SK-N-SH (cell line): ENCODE measurements at regions not wholly inside any gene's neighbourhood (a gene's known extent, or its start where the extent isn't known, plus 50 kb on each side); places are given as distances from the start of the nearest gene placed in this dataset.

Experiments
- CTCF ChIA-PET: fragments of 300-600, 350-600 bp; formaldehyde crosslinking; extraction: SDS; loops from one replicate; lab custom pipeline; 2021; lab: Yijun Ruan, JAX
- POLR2A ChIA-PET: fragments of 350-600 bp; sonication (Branson Sonifier 250); formaldehyde crosslinking; extraction: SDS; loops from one replicate; lab custom pipeline; 2020; ENCODE audit warnings: antibody characterized with exemption, inconsistent platforms; lab: Yijun Ruan, JAX
- DNase-seq: peaks from one replicate; pipeline ENCODE4 v3.0.0; 2012
- H2AFZ ChIP-seq: fragments of 200-600 bp; sonication (generic); 2 replicates; pipeline ENCODE4 v1.8.1; 2016; ENCODE audit warnings: antibody characterized with exemption, mild to moderate bottlenecking, low read depth
- H3F3A ChIP-seq: fragments of 200-600 bp; sonication (generic); replicated peaks from 2 replicates; pipeline ENCODE3; 2016; ENCODE audit warnings: antibody characterized with exemption, mild to moderate bottlenecking; ENCODE audit not compliant: insufficient read depth
- H3K27ac ChIP-seq, 2 experiments: fragments of 200-500 bp in 1 of 2; fragments of 200-600 bp in 1 of 2; sonication (Bioruptor generic) in 1 of 2; sonication (generic), shearing (Covaris generic) in 1 of 2; 2 replicates each; pipeline versions ENCODE4 v1.5.1 to v1.6.1; 2014 to 2016; ENCODE audit warnings: low read depth in 2 of 2, inconsistent platforms in 1 of 2, low read length in 1 of 2, mild to moderate bottlenecking in 1 of 2, mixed read lengths in 1 of 2
- H3K27me3 ChIP-seq: fragments of 200-600 bp; sonication (generic), shearing (Covaris generic); 2 replicates; pipeline ENCODE4 v1.6.1; 2016; ENCODE audit warnings: mixed run types; ENCODE audit not compliant: insufficient read depth
- H3K36me3 ChIP-seq, 2 experiments: fragments of 200-500 bp in 1 of 2; fragments of 200-600 bp in 1 of 2; sonication (Bioruptor generic) in 1 of 2; sonication (generic) in 1 of 2; replicated peaks in 1 of 2; 2 replicates each; pipeline versions ENCODE3 to v1.5.1; 2014 to 2016; ENCODE audit warnings: low read length in 1 of 2, mild to moderate bottlenecking in 1 of 2; ENCODE audit not compliant: insufficient read depth in 2 of 2, control insufficient read depth in 1 of 2
- H3K4me1 ChIP-seq, 2 experiments: fragments of 200-500 bp in 1 of 2; fragments of 200-600 bp in 1 of 2; sonication (Bioruptor generic) in 1 of 2; sonication (generic), shearing (Covaris generic) in 1 of 2; 2 replicates each; pipeline versions ENCODE4 v1.5.1 to v1.6.1; 2014 to 2016; ENCODE audit warnings: low read depth in 1 of 2, low read length in 1 of 2, mixed run types in 1 of 2; ENCODE audit not compliant: insufficient read depth in 2 of 2, control insufficient read depth in 1 of 2
- H3K4me2 ChIP-seq: fragments of 200-600 bp; sonication (generic), shearing (Covaris generic); 2 replicates; pipeline ENCODE4 v1.6.1; 2017; ENCODE audit warnings: mixed run types
- H3K4me3 ChIP-seq, 2 experiments: fragments of 200-500 bp in 1 of 2; fragments of 200-600 bp in 1 of 2; sonication (Bioruptor generic) in 1 of 2; sonication (generic), shearing (Covaris generic) in 1 of 2; 2 replicates each; pipeline versions ENCODE4 v1.5.1 to v1.8.1; 2014 to 2016; ENCODE audit warnings: low read depth in 2 of 2, inconsistent platforms in 1 of 2, low read length in 1 of 2, mild to moderate bottlenecking in 1 of 2, mixed read lengths in 1 of 2, moderate library complexity in 1 of 2
- H3K79me2 ChIP-seq: fragments of 200-600 bp; sonication (generic); 2 replicates; pipeline ENCODE4 v1.8.1; 2017; ENCODE audit warnings: mild to moderate bottlenecking; ENCODE audit not compliant: insufficient read depth
- H3K9ac ChIP-seq: fragments of 200-600 bp; sonication (generic); 2 replicates; pipeline ENCODE4 v1.6.1; 2017; ENCODE audit warnings: mixed run types
- H3K9me2 ChIP-seq: fragments of 200-600 bp; sonication (generic); 2 replicates; pipeline ENCODE4 v1.6.1; 2017; ENCODE audit warnings: mixed run types
- H3K9me3 ChIP-seq: fragments of 200-600 bp; sonication (generic); 2 replicates; pipeline ENCODE4 v1.6.1; 2017; ENCODE audit warnings: mixed run types, mild to moderate bottlenecking, moderate library complexity
- H4K20me1 ChIP-seq: fragments of 200-600 bp; sonication (generic); 2 replicates; pipeline ENCODE4 v1.6.1; 2017; ENCODE audit warnings: mild to moderate bottlenecking, mixed run types; ENCODE audit not compliant: insufficient read depth
- CHD2 ChIP-seq: fragments of 150-350 bp; IDR thresholded peaks from 2 replicates; pipeline ENCODE4 v1.6.1; 2018; ENCODE audit warnings: low read length; ENCODE audit not compliant: partially characterized antibody
- CTCF ChIP-seq: fragments of 200-600 bp; sonication (generic); IDR thresholded peaks from 2 replicates; pipeline ENCODE4 v1.6.1; 2017; ENCODE audit warnings: antibody characterized with exemption, mild to moderate bottlenecking, moderate library complexity
- EP300 ChIP-seq, 2 experiments: IDR thresholded peaks; 2 replicates each; pipeline versions ENCODE4 v1.4.0 to v1.6.1; 2012; ENCODE audit warnings: borderline replicate concordance in 1 of 2, low read depth in 1 of 2, low read length in 1 of 2
- FOXJ3 ChIP-seq: sonication (generic); formaldehyde crosslinking; IDR thresholded peaks from 2 replicates; pipeline ENCODE4 v1.5.1; 2020; ENCODE audit warnings: mild to moderate bottlenecking, missing genetic modification reagents
- FOXM1 ChIP-seq: IDR thresholded peaks from 2 replicates; pipeline ENCODE4 v1.4.0; 2012; ENCODE audit warnings: low read depth, mild to moderate bottlenecking
- NRF1 ChIP-seq: IDR thresholded peaks from 2 replicates; pipeline ENCODE4 v1.6.1; 2012; ENCODE audit warnings: low read depth, mild to moderate bottlenecking, low read length
- PBX3 ChIP-seq: IDR thresholded peaks from 2 replicates; pipeline ENCODE4; 2012
- RCOR1 ChIP-seq: fragments of 150-350 bp; IDR thresholded peaks from 2 replicates; pipeline ENCODE4 v1.6.1; 2017; ENCODE audit warnings: antibody characterized with exemption, low read length
- TAF1 ChIP-seq: IDR thresholded peaks from 2 replicates; pipeline ENCODE4 v1.6.1; 2012; ENCODE audit warnings: low read depth, mild to moderate bottlenecking, low read length, moderate library complexity, borderline replicate concordance
- WGBS: methylation state at CpG from one replicate; pipeline ENCODE4 v1.1.6; 2017; ENCODE audit warnings: low lambda C conversion rate; 5-methylcytosine and 5-hydroxymethylcytosine counted together
- TF ChIP-seq, protein P1 (sequence below): IDR thresholded peaks from 2 replicates; pipeline ENCODE4 v1.4.0; 2012; ENCODE audit warnings: low read depth

DNA sequence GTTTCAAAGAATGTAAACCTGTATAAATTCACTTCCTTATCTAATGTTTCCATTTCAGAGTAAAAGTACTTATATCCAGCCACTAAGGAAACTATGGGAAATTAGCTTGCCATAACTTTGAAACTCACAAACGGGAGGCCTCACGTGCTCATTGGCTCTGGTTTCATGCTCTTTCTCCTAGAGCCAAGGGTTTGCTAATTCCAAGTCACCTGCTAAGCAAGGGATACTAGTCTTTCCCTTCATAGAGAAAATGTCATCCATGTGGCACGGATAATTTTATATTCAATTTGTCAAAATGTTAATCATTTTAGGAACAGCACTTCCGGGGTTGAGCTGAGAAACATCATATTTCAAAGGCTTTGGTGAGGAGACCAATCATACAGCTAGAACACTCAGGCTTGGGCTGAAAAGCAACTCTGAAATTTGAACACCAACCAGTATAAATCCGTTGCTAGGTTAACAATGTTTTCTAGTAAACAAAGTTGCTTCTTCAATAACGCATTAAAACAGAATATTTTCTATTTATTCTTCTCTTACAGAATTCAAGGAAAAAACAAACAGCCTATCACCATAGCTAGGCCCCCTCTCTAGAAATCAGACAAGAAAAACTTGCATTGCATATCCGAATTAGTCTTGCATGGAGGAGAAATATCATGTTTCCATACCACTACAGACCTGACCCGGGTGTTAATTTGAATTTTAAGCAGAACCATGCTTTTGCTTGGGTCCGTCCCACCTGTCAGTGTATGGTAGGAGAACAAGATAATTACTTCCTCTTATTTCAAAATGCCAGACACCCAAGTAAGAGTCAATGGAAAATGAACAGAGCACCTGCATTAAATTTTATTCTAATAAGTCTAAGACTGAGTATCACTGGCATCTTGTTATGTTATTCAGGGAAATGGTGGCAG lies 196.1 kb upstream of the ESRRG start:
- 55% methylated on average over 9 of the region's 9 CpGs for WGBS
- no peaks in the 10 kb centered on the region for H3K36me3 ChIP-seq

More for the DNA sequence above, 196.1 kb upstream of the ESRRG start:
- Histone ChIP-seq H3F3A (no peaks in the 10 kb centered on the region), H3K9me3 (no peaks in the 10 kb centered on the region), H3K4me3 (no peak overlapping the region), H2AFZ (no peak overlapping the region), H3K79me2 (no peaks in the 10 kb centered on the region), H3K27me3 (no peaks in the 10 kb centered on the region), H3K4me2 (no peak overlapping the region), H3K9me2 (no peaks in the 10 kb centered on the region), H3K4me1 (peaks cover 0 to 7% of the 10 kb centered on the region in 2 experiments; a peak in 2 of 4 replicates), H3K9ac (no peak overlapping the region), H3K27ac (no peak overlapping the region), H4K20me1 (no peaks in the 10 kb centered on the region)
- POLR2A ChIA-PET: no interaction called here
- CTCF ChIA-PET: interaction anchor here (1.0 to 1.5 kb wide), 2 partner anchors 28 to 741 kb away, joined by 3 read pairs; no protein-coding TSS in a partner anchor
- TF ChIP-seq NRF1 (no peak), FOXM1 (no peak), CTCF (no peak), PBX3 (no peak), FOXJ3 (CRISPR knock-in tag) (no peak), CHD2 (no peak), RCOR1 (no peak), TAF1 (no peak), EP300 (IDR thresholded peaks at IDR 0.05; ENCODE audit: borderline replicate concordance in 1 of 2, low read depth in 1 of 2, low read length in 1 of 2) (no peak)
- TF ChIP-seq, protein P1, sequence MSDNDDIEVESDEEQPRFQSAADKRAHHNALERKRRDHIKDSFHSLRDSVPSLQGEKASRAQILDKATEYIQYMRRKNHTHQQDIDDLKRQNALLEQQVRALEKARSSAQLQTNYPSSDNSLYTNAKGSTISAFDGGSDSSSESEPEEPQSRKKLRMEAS: no peak
- no peak for DNase-seq
